ENCODE measurements at regions not wholly inside any gene's neighbourhood (a gene's known extent, or its start where the extent isn't known, plus 50 kb on each side); places are given as distances from the start of the nearest gene placed in this dataset.
"Not testable (repeated sequence)": the region's sequence is repeated elsewhere in the genome, so short reads cannot be mapped to it uniquely, and the experiment has no call there.

DNA sequence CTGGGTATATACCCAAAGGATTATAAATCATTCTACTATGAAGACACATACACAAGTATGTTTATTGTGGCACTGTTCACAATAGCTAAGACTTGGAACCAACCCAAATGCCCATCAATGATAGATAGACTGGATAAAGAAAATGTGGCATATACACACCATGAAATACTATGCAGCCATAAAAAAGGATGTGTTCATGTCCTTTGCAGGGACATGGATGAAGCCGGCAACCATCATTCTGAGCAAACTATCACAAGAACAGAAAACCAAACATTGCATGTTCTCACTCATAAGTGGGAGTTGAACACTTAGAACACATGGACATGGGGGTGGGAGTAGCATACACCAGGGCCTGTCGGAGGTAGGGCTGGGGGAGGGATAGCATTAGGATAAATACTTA lies 94.6 kb upstream of the TBX22 start:
- DNase-seq: not testable (repeated sequence)

DNA sequence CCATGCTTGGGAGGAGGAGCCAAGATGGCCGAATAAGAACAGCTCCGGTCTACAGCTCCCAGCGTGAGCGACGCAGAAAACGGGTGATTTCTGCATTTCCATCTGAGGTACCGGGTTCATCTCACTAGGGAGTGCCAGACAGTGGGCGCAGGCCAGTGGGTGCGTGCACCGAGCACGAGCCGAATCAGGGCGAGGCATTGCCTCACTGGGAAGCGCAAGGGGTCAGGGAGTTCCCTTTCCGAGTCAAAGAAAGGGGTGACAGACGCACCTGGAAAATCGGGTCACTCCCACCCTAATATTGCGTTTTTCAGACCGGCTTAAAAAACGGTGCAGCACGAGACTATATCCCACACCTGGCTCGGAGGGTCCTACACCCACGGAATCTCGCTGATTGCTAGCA lies 87.8 kb upstream of the TBX22 start:
- DNase-seq: peak in 1 of 56 donors; percentile 0

DNA sequence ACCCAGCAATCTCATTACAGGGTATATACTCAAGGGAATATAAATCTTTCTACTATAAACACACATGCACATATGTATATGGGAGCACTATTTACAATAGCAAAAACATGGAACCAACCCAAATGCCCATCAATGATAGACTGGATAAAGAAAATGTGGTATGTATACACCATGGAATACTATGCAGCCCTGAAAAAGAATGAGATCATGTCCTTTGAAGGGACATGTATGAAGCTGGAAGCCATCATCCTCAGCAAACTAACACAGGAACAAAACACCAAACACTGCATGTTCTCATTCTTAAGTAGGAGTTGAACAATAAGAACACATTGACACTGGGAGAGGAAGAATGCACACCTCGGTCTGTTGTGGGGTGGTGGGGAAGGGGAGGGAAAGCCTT lies 80.6 kb upstream of the TBX22 start:
- DNase-seq: no peak

DNA sequence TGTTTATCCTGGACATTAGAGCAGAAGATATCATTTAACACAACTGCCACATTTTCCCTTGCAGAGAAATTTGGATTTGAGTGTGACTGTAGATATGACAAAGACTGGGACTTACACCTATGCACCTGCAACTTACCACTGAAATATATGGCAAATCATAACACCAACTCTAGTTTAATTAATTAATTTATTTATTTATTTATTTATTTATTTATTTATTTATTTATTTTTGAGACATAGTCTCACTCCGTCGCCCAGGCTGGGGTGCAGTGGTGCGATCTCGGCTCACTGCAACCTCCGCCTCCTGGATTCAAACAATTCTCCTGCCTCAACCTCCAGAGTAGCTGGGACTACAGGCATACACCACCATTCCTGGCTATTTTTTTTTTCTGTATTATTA lies 50.4 kb upstream of the TBX22 start:
- not testable (repeated sequence) for DNase-seq
